ENCODE measurements at regions not wholly inside any gene's neighbourhood (a gene's known extent, or its start where the extent isn't known, plus 50 kb on each side); places are given as distances from the start of the nearest gene placed in this dataset.
"Not testable (repeated sequence)": the region's sequence is repeated elsewhere in the genome, so short reads cannot be mapped to it uniquely, and the experiment has no call there.

GRCh38 chr16:77114361-77114760, 76.6 kb upstream of the MON1B start:
- H3K4me1 ChIP-seq (ENCODE audit: control insufficient read depth, insufficient read depth, low read length); DNase-seq; intact Hi-C loops (cut with DNase I); H3K27ac ChIP-seq (ENCODE audit: low read length); ATAC-seq; H3K4me3 ChIP-seq (ENCODE audit: low read length); H3K27me3 ChIP-seq (ENCODE audit: control insufficient read depth, insufficient read depth); H3K9me3 ChIP-seq (ENCODE audit: control insufficient read depth, low read length): not testable (repeated sequence)
- 96% methylated on average over 4 of the region's 4 CpGs for WGBS

DNA sequence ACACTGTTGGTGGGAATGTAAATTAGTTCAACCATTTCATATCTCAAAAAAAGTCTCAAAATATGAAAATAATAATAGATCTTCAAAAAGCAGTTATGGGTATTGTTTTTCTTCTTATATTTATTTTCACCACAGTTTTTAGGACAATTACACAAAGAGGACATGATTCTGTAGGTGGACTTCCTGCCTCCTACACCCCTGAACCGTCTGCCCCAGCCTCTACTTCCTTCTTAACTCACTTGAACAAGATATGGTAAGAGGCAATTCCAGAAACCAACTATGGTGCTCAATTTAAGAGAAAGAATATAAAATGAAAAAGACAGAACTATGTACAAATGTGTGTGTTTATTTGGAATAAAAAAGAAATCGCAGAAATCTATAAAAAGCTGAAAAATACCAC, 74.1 kb upstream of the MON1B start:
- H3K4me3 ChIP-seq (ENCODE audit: low read length) = no peak overlapping the region
- no peaks in the 10 kb centered on the region for H3K9me3 ChIP-seq (ENCODE audit: control insufficient read depth, low read length)
- DNase-seq (no peak), ATAC-seq (no peak)
- 52% methylated on average over 2 of the region's 2 CpGs for WGBS
- intact Hi-C loops (cut with DNase I) = no loop called here
- no peak overlapping the region for H3K27ac ChIP-seq (ENCODE audit: low read length)
- H3K4me1 ChIP-seq (ENCODE audit: control insufficient read depth, insufficient read depth, low read length) = no peaks in the 10 kb centered on the region
- H3K27me3 ChIP-seq (ENCODE audit: control insufficient read depth, insufficient read depth) = no peaks in the 10 kb centered on the region

DNA sequence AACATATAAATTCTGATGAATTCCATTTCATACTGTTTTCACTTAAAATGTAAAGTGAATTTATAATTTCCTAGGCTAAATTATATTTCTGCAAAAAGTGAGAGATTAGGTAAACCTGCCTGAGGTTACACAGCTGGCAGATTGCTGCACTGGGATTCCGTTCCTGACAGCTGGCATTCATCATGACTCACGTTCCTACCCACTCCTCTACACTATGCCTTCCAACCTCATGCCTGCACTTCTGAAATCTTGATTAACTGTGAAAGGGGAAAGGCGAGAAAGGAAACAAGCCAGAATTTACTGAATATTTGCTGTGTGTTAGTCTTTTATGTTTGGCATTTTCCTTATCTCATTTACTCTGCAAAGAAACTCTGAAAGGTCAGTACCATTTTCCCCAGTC, 73.3 kb upstream of the MON1B start:
- H3K4me3 ChIP-seq (ENCODE audit: low read length) = no peak overlapping the region
- WGBS = 38% methylated on average over 3 of the region's 3 CpGs
- H3K27ac ChIP-seq (ENCODE audit: low read length) = no peak overlapping the region
- intact Hi-C loops (cut with DNase I) = no loop called here
- H3K4me1 ChIP-seq (ENCODE audit: control insufficient read depth, insufficient read depth, low read length) = no peaks in the 10 kb centered on the region
- DNase-seq (no peak), ATAC-seq (peak in 1 of 2 donors; percentile 68)
- H3K27me3 ChIP-seq (ENCODE audit: control insufficient read depth, insufficient read depth) = no peaks in the 10 kb centered on the region
- no peaks in the 10 kb centered on the region for H3K9me3 ChIP-seq (ENCODE audit: control insufficient read depth, low read length)

- no peaks in the 10 kb centered on the region for H3K9me3 ChIP-seq (ENCODE audit: control insufficient read depth, low read length)
- H3K4me1 ChIP-seq (ENCODE audit: control insufficient read depth, insufficient read depth, low read length) = no peaks in the 10 kb centered on the region
- no peaks in the 10 kb centered on the region for H3K27me3 ChIP-seq (ENCODE audit: control insufficient read depth, insufficient read depth)
- 23% methylated on average over 2 of the region's 2 CpGs for WGBS
- DNase-seq (no peak), ATAC-seq (no peak)
- H3K4me3 ChIP-seq (ENCODE audit: low read length) = no peak overlapping the region
- intact Hi-C loops (cut with DNase I) = no loop called here
- H3K27ac ChIP-seq (ENCODE audit: low read length) = no peak overlapping the region
Measured at GRCh38 chr16:77131398-77131797, 59.6 kb upstream of the MON1B start.

- 40% methylated on average over 2 of the region's 3 CpGs for WGBS
- Histone ChIP-seq H3K27ac (ENCODE audit: low read length) (no peak overlapping the region), H3K4me3 (ENCODE audit: low read length) (no peak overlapping the region), H3K4me1 (ENCODE audit: control insufficient read depth, insufficient read depth, low read length) (no peaks in the 10 kb centered on the region), H3K9me3 (ENCODE audit: control insufficient read depth, low read length) (no peaks in the 10 kb centered on the region), H3K27me3 (ENCODE audit: control insufficient read depth, insufficient read depth) (no peaks in the 10 kb centered on the region)
- intact Hi-C loops (cut with DNase I) = no loop called here
- DNase-seq (no peak), ATAC-seq (no peak)
Measured at GRCh38 chr16:77132051-77132618, 58.9 kb upstream of the MON1B start.

DNA sequence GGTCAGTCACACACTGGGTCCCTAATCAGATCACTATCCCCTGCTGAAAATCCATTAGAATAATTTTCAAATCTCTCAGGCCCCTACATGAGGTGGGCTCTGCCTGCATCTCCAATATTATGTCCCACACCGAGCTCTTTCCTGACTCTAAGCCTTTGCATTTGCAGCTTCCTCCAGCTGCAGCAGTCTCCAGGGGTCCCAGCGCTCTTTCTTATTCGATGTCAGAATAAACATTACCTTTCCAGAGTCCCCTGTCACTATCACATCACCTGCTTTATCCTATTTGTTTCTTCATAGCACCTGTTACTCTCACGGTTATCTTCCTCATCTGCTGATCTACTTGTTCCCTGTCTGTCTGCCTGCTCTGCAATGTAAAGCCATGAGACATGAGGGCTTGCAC, 57.3 kb upstream of the MON1B start:
- no peak overlapping the region for H3K27ac ChIP-seq (ENCODE audit: low read length)
- DNase-seq = no peak
- intact Hi-C loops (cut with DNase I) = no loop called here
- H3K4me1 ChIP-seq (ENCODE audit: control insufficient read depth, insufficient read depth, low read length) = no peaks in the 10 kb centered on the region
- no peaks in the 10 kb centered on the region for H3K9me3 ChIP-seq (ENCODE audit: control insufficient read depth, low read length)
- WGBS = 57% methylated on average over 4 of the region's 4 CpGs
- no peak overlapping the region for H3K4me3 ChIP-seq (ENCODE audit: low read length)
- H3K27me3 ChIP-seq (ENCODE audit: control insufficient read depth, insufficient read depth) = no peaks in the 10 kb centered on the region
- ATAC-seq = no peak

DNA sequence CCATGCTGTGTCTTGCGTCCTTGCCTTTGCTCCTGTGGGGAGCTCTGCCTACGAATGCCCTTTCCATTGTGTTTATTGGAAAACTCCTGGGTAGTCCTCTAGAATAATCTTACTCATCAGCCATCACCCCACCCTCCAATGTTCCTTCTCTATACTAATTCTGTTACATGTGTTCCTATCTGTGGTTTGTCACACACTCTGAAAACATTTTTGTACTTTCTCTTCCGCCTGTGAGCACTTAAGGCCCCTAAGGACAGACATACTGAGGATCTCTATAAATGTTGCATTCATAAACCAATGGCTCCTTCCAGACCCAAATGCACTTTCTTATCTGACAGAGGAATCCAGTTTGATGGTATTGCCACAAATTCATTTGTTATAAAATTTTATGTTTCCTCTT, 53.9 kb upstream of the MON1B start:
- Histone ChIP-seq H3K4me1 (ENCODE audit: control insufficient read depth, insufficient read depth, low read length) (no peaks in the 10 kb centered on the region), H3K9me3 (ENCODE audit: control insufficient read depth, low read length) (no peaks in the 10 kb centered on the region), H3K27ac (ENCODE audit: low read length) (no peak overlapping the region), H3K4me3 (ENCODE audit: low read length) (no peak overlapping the region), H3K27me3 (ENCODE audit: control insufficient read depth, insufficient read depth) (no peaks in the 10 kb centered on the region)
- 83% methylated on average over 3 of the region's 3 CpGs for WGBS
- DNase-seq (no peak), ATAC-seq (no peak)
- intact Hi-C loops (cut with DNase I) = no loop called here

Small RNA genes lying in the stretch of these regions (microRNA-seq; reads per million reads assigned to microRNA genes)
- 0 reads per million in 2 donors for gene MIR4719
